ENCODE measurements at regions not wholly inside any gene's neighbourhood (a gene's known extent, or its start where the extent isn't known, plus 50 kb on each side); places are given as distances from the start of the nearest gene placed in this dataset.

GRCh38 chr13:76641056-76641455 lies 245.1 kb downstream of the KCTD12 start (continued):
- TF ChIP-seq SIN3A (conservative IDR thresholded peaks at IDR 0.05 in 1 of 2, IDR thresholded peaks at IDR 0.05 in 1 of 2; ENCODE audit: low read depth in 1 of 2, low read length in 2 of 2): no peak

Data from H1 (cell line).